ENCODE measurements at regions not wholly inside any gene's neighbourhood (a gene's known extent, or its start where the extent isn't known, plus 50 kb on each side); places are given as distances from the start of the nearest gene placed in this dataset.

DNA sequence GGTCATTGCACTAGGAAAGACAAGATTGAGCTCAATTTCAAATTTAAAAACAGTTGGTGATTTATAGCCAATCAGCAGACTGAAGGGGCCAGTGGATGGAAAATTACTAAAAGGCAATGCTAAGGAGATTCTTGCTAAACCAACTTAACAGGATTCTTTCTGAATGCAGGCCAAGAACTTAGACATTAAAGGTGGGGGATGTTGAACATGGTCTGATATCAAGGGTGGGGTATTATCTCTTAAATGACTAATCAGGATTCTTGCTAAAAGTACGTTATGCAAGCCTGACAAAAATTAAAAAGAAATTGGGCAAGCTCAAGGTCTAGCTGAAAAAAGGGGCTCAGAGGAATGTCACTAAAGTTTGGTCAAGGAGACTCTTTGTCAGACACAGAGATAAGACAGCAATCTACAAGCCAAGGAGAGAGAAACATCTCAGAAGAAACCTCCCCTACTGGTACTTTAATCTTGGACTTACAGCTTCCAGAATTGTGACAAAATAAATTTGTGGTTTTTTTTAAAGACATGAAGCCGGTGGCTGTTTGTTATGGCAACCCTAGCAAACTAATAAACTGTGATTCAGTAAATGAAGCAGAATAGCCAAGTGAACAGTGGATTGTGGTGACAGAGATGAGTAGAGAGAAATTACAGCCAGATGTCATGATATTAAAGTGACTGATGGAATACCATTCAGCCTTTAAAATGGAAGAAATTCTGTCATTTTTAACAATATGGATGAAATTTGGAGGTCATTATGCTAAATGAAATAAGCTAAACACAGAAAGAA, 120.3 kb upstream of the KLHL4 start:
- TF ChIP-seq EZH2phosphoT487 (IDR thresholded peaks at IDR 0.05; ENCODE audit: low read depth, severe bottlenecking, unreplicated experiment) = no peak
- TF ChIP-seq, protein P1, sequence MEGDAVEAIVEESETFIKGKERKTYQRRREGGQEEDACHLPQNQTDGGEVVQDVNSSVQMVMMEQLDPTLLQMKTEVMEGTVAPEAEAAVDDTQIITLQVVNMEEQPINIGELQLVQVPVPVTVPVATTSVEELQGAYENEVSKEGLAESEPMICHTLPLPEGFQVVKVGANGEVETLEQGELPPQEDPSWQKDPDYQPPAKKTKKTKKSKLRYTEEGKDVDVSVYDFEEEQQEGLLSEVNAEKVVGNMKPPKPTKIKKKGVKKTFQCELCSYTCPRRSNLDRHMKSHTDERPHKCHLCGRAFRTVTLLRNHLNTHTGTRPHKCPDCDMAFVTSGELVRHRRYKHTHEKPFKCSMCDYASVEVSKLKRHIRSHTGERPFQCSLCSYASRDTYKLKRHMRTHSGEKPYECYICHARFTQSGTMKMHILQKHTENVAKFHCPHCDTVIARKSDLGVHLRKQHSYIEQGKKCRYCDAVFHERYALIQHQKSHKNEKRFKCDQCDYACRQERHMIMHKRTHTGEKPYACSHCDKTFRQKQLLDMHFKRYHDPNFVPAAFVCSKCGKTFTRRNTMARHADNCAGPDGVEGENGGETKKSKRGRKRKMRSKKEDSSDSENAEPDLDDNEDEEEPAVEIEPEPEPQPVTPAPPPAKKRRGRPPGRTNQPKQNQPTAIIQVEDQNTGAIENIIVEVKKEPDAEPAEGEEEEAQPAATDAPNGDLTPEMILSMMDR (IDR thresholded peaks at IDR 0.05; ENCODE audit: poor library complexity) = no peak
- TF ChIP-seq EZH2 (IDR thresholded peaks at IDR 0.05; ENCODE audit: borderline replicate concordance) = no peak

All from hepatocyte (in vitro differentiated cells).